Stimulated activated CD8-positive, alpha-beta memory T cell treated with anti-CD3 and anti-CD28 coated beads, Interleukin-4, amount 100 ng/mL, for 4 hours (primary cell): ENCODE measurements at regions not wholly inside any gene's neighbourhood (a gene's known extent, or its start where the extent isn't known, plus 50 kb on each side); places are given as distances from the start of the nearest gene placed in this dataset.
"Not testable (repeated sequence)": the region's sequence is repeated elsewhere in the genome, so short reads cannot be mapped to it uniquely, and the experiment has no call there.

ENCODE experiments used
- DNase-seq, 2 donors: peaks; one replicate each; pipeline ENCODE4 v3.0.0-alpha.2; 2020; ENCODE audit warnings: low read depth in 2 of 2, low spot score in 1 of 2

DNA sequence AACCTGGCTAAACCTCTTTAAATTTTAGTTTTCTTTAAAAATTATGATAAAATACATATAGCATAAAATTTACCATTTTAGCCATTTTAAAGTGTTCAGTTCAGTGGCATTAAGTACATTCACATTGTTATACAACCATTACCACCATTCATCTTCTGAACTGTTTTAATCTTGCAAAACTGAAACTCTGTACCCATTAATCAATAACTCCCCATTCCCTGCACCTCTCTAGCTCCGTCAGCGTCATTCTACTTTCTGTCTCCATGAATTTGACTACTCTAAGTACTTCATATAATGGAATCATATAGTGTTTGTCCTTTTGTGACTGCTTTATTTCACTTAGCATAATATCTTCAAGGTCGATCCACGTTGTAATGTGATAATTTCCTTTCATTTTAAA lies 75.8 kb upstream of the DDHD1 start:
- no peak for DNase-seq

DNA sequence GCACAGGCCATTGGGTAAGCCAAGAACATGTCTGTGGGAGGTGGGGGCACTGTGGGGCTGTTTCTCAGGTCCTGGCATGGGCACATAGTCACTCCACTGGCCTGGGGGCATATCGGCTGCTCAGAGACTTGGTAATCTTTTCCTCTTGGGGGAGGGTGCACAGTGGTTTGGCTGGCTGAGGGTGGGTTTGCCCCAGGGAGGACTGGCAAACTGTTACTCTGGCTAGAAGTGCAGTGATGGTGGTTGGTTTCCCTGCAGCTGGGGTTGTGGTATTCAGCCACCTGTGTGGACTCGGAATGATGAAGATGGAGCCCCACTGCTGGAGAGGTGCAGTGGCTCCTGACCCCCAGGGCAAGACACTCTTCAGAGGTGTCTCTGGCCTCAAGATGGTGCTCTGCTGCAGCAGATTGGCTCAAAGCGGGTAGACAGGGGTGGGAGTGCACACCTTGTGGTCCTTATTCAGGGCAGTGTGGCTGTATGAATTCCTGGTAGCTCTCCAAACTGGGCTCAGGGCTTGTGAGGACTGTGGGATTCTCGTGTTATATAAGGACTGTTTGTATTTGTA lies 74.1 kb upstream of the DDHD1 start:
- no peak for DNase-seq

DNA sequence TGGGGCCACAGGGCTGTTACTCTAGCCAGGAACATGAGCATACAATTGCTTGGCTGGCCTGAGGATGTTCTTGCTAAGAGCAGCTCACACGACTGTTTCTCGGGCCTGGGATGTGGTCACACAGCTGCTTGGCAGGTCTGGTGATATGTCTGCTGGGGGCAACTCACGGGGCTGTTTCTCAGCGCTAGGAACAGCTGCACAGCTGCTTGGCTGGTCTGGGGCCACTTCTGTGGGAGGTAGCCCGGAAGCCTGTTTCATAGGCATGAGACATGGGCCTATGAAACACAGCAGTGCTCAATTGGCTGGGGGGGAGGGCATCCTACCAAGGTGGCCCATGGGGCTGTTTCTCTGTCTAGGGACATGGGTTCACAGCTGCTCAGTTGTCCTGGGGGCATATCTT lies 73.4 kb upstream of the DDHD1 start:
- no peak for DNase-seq

DNA sequence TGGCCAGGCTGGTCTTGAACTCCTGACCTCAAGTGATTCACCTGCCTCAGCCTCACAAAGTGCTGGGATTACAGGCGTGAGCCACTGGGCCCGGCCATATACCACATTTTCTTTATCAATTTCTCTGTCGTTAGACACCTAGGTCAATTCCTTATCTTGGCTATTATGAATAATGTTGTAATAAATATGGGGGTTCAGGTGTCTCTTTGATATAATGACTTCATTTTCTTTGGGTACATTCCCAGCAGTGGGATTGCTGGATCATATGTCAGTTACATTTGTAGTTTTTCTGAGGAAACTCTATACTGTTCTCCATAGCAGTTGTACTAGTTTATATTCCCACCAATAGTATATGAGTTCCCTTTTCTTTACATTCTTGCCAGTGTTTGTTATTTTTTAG lies 67.8 kb upstream of the DDHD1 start:
- DNase-seq = no peak

DNA sequence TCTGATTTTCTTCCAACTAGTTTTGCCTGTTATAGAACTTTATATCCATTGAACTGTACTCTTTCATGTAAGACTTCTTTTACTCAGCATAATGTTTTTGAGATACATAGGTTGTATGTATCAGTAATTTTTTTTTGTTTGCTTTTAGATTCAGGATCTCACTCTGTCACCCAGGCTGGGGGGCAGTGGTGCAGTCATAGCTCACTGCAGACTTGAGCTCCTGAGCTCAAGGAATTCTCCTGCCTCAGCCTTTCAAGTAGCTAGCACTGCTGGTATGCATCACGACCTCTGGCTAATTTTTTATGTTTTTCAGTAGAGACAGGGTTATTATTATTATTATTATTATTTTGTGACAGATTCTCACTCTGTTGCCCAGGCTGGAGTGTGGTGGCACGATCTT lies 65.0 kb upstream of the DDHD1 start:
- no peak for DNase-seq

DNA sequence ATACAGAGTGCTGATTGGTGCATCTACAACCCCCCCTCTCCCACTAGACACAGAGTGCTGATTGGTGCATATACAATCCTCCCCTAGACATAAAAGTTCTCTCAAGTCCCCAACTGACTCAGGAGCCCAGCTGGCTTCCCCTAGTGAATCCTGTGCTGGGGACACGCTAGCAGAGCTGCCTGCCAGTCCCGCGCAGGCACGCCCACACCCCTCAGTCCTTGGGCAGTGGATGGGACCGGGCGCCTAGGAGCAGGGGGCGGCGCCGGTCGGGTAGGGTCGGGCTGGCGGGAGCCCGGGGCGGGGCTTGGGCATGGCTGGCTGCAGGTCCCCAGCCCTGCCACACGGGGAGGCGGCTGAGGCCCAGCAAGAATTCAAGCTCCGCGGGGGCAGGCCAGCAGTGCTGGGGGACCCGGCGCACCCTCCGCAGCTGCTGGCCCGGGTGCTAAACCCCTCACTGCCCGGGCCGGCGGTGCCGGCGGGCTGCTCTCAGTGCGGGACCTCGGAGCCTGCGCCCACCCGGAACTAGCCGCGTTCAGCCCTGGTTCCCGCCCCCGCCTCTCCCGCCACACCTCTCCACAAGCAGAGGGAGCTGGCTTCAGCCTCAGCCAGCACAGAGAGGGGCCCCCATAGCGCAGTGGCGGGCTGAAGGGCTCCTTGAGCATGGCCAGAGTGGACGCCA lies 64.3 kb upstream of the DDHD1 start:
- DNase-seq = peak; percentile 0 to 38

DNA sequence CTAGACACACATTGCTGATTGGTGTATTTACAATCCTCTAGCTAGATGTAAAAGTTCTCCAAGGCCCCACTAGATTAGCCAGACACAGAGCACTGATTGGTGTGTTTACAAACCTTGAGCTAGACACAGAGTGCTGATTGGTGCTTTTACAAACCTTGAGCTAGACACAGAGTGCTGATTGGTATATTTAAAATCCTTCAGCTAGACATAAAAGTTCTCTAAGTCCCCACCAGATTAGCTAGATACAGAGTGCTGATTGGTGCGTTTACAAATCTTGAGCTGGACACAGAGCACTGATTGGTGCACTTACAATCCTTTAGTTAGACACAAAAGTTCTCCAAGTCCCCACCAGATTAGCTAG lies 63.8 kb upstream of the DDHD1 start:
- not testable (repeated sequence) for DNase-seq

DNA sequence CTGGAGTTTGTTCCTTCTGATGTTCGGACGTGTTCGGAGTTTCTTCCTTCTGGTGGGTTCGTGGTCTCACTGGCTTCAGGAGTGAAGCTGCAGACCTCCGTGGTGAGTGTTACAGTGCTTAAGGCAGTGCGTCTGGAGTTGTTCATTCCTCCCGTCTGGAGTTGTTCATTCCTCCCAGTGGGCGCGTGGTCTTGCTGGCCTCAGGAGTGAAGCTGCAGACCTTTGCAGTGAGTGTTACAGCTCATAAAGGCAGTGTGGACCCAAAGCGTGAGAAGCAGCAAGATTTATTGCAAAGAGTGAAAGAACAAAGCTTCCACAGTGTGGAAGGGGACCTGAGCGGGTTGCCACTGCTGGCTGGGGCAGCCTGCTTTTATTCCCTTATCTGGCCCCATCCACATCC lies 63.4 kb upstream of the DDHD1 start:
- DNase-seq = not testable (repeated sequence)

DNA sequence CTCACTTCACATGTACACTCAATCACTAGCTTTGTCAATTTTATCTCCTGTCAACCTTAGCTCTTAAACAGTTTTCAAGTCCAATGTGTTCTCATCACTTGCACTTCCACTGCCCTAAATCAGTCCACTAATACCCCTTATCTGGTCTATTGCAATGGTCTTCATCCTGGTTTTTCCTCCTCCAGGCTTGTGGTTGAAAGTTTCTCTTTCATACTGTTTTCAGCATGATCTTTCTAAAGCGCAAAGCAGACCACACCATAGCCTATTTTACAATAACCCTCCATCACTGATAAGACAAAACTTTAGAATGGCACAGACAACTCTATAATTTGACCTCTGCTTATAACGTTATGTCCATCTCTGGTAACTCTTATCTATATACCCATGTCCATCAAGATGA lies 62.0 kb upstream of the DDHD1 start:
- no peak for DNase-seq

DNA sequence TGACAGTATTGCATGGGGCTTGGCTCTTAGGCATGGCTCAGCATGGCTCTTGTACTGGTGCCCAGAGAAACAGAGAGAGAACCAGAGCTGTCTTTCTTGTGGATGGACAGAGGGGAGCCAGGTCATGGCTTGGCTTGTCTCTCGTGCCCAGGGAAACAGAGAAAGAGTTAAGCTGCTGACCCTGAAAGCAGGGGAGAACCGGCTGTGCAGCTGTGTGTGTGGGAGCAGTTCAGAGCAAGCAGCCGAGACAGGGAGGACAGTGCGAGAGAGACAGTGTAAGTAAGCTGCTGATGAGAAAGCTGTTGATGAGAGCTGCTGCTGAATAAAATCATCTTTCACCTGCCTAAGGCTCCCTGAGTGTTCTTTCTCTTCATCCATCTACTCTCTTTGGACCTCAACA lies 61.3 kb upstream of the DDHD1 start:
- no peak for DNase-seq

DNA sequence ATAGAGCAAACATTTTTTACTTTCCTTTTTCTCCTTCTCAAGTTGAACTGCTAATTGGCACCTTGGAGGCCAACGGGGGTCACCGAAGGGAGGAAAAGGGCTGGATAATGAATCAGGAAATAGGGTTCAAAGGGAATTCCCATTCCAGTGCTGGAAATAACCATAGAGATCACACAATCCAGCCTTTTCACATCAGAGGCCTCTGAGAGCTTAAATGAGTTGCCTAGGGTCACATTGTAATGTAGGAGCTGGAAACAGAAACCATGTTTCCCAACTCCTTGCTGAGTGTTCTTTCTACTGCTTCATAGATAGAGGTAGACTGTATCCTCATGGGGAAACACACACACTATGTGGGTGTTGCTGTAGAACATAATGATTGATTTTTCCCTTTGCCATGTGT lies 60.6 kb upstream of the DDHD1 start:
- DNase-seq = no peak

DNA sequence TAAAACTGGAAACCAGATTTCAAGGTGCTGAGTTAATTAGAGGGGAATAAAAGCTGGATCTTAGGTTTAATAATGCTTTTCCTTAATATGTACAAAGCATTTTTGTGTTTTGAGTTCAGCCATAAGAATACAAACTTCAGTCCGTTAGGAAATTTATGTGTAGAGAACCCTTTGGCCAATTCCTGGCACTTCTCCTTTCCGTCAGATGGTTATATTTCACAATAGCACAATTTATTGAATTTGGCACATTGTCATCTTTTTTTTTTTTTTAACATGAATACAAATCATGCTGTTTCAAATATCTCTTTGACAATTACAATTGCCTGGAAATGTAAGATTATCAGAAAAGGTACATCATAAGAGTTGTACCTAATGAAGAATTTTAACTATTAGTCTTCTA lies 56.2 kb upstream of the DDHD1 start:
- no peak for DNase-seq
